NCI-H345 (cell line): ENCODE measurements at regions not wholly inside any gene's neighbourhood (a gene's known extent, or its start where the extent isn't known, plus 50 kb on each side); places are given as distances from the start of the nearest gene placed in this dataset.
A peak's percentile ranks its signal among the peaks of the same experiment; 100 is the strongest.

Experiments used
- DNase-seq: peaks from one replicate; lab custom pipeline; 2025; lab: John Stamatoyannopoulos, UW

DNA sequence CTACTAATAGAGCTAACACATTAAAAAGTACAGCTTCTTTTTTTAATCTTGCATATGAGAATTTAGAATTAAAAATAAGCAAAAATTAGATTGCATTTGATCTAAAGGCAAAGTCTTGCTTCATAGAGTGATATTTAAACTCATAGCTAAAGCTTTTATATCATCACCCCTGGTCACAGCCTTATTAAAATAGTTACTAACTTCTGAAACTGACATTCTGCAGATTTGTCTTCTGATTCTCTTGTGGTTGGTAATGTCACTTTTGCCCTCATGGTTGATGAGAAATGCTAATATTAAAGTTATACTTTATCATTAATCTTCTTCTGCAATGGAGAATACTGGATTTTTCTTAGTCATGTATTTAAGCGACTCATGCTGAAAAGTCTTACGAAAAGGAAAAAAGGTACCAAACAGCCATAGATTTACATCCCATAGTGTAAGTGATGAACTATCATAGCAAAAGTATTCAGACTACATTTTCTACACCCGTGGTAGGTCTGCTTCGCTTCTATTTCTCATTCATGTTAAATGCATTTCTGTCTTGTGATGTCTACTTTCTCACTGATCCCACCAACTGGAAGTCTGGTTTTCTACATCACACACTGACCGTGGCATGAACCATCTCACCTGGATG is 330.5 kb upstream of the B3GALT2 start:
- no peak for DNase-seq

GRCh38 chr1:193514397-193514796 is 328.0 kb upstream of the B3GALT2 start:
- DNase-seq, result no peak

GRCh38 chr1:193513032-193513431 is 326.6 kb upstream of the B3GALT2 start:
- DNase-seq, result no peak

GRCh38 chr1:193504920-193505319 is 318.5 kb upstream of the B3GALT2 start:
- no peak for DNase-seq

DNA sequence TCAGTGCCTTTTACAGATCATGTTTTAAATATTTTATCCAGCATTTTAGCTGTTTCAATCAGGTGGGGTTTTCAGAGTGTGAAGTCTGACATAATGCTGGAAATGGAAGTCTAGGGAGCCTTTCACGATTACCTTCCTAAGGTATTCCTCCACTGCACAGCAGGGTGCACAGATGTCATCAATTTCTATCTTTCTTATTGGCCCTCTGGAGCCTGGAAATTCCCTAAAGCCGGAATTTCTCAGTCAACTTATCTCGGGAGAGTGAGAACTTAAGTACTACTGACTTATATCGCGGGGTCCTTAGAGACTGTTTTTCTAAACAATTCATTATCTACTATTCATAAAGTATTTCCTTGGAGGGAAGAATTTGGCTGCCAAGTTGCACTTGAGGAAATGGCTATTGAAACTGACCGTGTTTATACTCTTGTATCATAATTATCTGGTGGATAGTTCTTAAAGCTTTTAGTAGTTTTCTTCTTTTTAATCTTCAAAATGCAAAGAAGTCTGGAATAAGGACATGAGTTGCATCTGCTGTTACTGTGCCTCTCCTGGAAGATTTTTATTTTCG is 311.8 kb upstream of the B3GALT2 start:
- DNase-seq, result no peak

- peak; percentile 19 for DNase-seq
Measured at GRCh38 chr1:193494368-193494767, 308.0 kb upstream of the B3GALT2 start.

- no peak for DNase-seq
Measured at GRCh38 chr1:193489191-193489590, 302.8 kb upstream of the B3GALT2 start.

DNA sequence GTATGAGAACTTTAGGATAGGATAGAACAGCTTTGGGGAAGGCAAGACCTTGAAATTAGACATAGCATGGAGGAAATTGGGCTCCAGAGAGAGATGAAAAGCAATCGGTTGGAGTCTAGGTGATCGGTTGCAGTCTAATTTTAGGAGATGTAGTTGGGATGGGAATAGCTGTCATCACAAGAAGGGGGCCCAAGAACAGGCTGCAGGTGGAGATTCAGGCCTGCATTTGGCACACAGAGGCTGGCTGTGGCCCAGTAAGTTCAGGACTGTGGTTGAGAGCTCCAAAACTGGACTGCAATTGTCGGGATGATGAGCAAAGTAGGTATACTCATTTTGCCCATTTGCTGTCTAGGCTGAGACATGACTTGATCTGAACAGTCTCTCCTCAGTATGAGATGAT is 301.3 kb upstream of the B3GALT2 start:
- no peak for DNase-seq

DNA sequence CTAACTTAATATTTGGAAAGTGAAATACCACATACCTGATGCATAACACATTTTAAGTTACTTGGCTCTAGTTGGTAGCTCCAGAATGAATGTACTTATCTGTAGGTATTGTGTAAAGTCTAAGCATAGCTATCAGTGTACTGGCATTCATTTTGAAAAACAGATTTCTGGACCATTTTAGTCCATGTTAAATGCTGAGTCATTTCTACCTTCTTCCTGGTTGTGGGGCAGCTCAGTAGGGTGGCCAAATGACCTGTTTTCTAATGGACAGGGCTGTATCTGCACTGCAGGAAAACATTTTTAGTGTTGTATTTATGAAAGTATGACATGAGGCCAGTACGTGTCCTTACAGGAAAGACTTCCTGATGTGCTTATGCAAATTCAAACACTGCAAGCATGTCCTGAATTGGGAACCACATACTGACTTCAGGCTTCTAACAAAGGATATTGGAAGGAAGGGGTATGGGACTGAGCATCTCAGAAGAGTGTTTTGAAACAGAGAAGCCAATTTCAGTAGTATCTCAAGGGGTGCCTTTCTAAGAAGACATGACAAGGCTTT is 300.3 kb upstream of the B3GALT2 start:
- no peak for DNase-seq

- DNase-seq, result no peak
Measured at GRCh38 chr1:193480755-193481154, 294.3 kb upstream of the B3GALT2 start.

GRCh38 chr1:193479187-193479586 is 292.8 kb upstream of the B3GALT2 start:
- DNase-seq, result no peak

- no peak for DNase-seq
Measured at GRCh38 chr1:193476748-193477147, 290.3 kb upstream of the B3GALT2 start.

DNA sequence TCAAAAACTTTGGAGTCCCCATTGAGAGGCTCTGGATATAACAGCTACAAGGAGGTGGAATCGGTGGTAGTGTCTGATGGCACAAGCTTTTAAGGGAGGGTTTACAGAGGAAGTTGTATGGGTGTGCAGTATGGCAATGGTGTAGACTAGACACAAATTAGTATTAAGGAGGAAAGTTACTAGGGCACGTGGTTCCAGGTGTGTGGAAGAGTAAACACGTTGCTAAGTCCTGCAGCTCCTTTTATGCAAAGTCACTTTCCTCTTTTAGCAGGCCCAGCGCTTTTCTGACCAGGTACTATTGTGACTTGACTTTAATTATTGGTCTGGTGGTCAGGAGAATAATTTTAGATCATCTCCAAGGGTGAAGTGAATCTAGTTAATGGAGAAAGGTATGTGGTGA is 287.5 kb upstream of the B3GALT2 start:
- no peak for DNase-seq

GRCh38 chr1:193472838-193473398 is 286.5 kb upstream of the B3GALT2 start:
- no peak for DNase-seq

DNA sequence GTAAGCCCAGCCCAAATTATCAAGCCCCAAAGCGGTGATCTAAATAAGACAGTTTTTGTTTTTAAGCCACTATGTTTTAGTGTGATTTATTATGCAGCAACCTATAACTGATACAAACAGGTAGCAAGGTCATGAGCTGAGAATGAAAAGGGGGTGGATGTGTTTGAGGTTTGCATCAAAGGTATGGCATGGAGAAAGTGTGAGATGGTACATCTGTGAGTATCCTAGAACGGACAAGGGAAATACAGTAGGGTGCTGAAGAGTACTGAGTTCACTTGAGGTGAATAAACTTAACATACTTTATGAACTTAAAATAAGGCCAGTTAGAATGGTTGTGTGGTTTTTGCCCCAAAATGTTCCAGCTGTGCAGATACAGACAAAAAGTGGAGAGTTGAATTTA is 286.0 kb upstream of the B3GALT2 start:
- DNase-seq, result no peak

GRCh38 chr1:193471981-193472380 is 285.6 kb upstream of the B3GALT2 start:
- DNase-seq, result no peak

GRCh38 chr1:193463326-193463932 is 277.0 kb upstream of the B3GALT2 start:
- no peak for DNase-seq

- DNase-seq, result no peak
Measured at GRCh38 chr1:193462629-193463320, 276.4 kb upstream of the B3GALT2 start.

GRCh38 chr1:193458628-193459027 is 272.2 kb upstream of the B3GALT2 start:
- no peak for DNase-seq

DNA sequence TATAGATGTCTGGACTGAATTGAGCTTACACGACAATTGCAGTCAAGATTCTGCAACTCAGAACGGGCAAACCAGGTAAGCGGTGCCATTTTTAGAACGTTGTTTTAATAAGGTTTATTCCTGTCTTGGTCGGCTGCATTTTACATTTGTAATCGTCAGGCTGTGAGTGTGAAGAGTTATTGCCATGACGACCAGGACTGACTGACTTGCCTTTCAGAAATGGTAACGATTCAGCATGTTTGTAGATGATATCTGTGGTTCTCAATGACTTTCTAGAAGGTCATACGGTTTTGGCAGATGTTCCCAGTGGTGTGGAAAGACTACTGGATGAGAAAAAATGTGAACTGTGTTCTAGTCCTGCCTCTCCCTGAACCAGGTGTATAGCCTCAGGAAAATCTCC is 271.3 kb upstream of the B3GALT2 start:
- peak; percentile 64 for DNase-seq

GRCh38 chr1:193456811-193457280 is 270.4 kb upstream of the B3GALT2 start:
- DNase-seq, result no peak

- no peak for DNase-seq
Measured at GRCh38 chr1:193451606-193452005, 265.2 kb upstream of the B3GALT2 start.
